Astrocyte of the hippocampus (primary cell): ENCODE measurements at regions not wholly inside any gene's neighbourhood (a gene's known extent, or its start where the extent isn't known, plus 50 kb on each side); places are given as distances from the start of the nearest gene placed in this dataset.
"Not testable (repeated sequence)": the region's sequence is repeated elsewhere in the genome, so short reads cannot be mapped to it uniquely, and the experiment has no call there.

Source experiments
- DNase-seq: peaks from one replicate; pipeline ENCODE4 v3.0.0; 2011; ENCODE audit warnings: low read depth, low spot score

- peak; percentile 41 for DNase-seq
Measured at GRCh38 chr19:27733551-27734266, 1479.2 kb downstream of the UQCRFS1 start.

GRCh38 chr19:27729332-27729731 is 1483.6 kb downstream of the UQCRFS1 start:
- no peak for DNase-seq

GRCh38 chr19:27722625-27723024 is 1490.3 kb downstream of the UQCRFS1 start:
- DNase-seq: no peak

GRCh38 chr19:27720155-27720554 is 1492.8 kb downstream of the UQCRFS1 start:
- DNase-seq: no peak

- no peak for DNase-seq
Measured at GRCh38 chr19:27719034-27719433, 1493.9 kb downstream of the UQCRFS1 start.

GRCh38 chr19:27718234-27718633 is 1494.7 kb downstream of the UQCRFS1 start:
- no peak for DNase-seq

- no peak for DNase-seq
Measured at GRCh38 chr19:27717825-27718224, 1495.1 kb downstream of the UQCRFS1 start.

- no peak for DNase-seq
Measured at GRCh38 chr19:27716922-27717321, 1496.0 kb downstream of the UQCRFS1 start.

- DNase-seq: no peak
Measured at GRCh38 chr19:27714857-27715256, 1498.1 kb downstream of the UQCRFS1 start.

GRCh38 chr19:27709496-27709895 is 1503.5 kb downstream of the UQCRFS1 start:
- DNase-seq: no peak

GRCh38 chr19:27708986-27709385 is 1504.0 kb downstream of the UQCRFS1 start:
- DNase-seq: not testable (repeated sequence)

- DNase-seq: not testable (repeated sequence)
Measured at GRCh38 chr19:27707026-27707425, 1505.9 kb downstream of the UQCRFS1 start.

GRCh38 chr19:27705896-27706295 is 1507.1 kb downstream of the UQCRFS1 start:
- DNase-seq: no peak

- no peak for DNase-seq
Measured at GRCh38 chr19:27694361-27695055, 1518.4 kb downstream of the UQCRFS1 start.

GRCh38 chr19:27691991-27692390 is 1521.0 kb downstream of the UQCRFS1 start:
- DNase-seq: peak; percentile 27

- no peak for DNase-seq
Measured at GRCh38 chr19:27689734-27690241, 1523.2 kb downstream of the UQCRFS1 start.

GRCh38 chr19:27684293-27684692 is 1528.7 kb downstream of the UQCRFS1 start:
- no peak for DNase-seq

- no peak for DNase-seq
Measured at GRCh38 chr19:27681972-27682371, 1531.0 kb downstream of the UQCRFS1 start.

GRCh38 chr19:27679905-27680304 is 1533.0 kb downstream of the UQCRFS1 start:
- DNase-seq: no peak

GRCh38 chr19:27679399-27679798 is 1533.6 kb downstream of the UQCRFS1 start:
- no peak for DNase-seq

- DNase-seq: no peak
Measured at GRCh38 chr19:27676877-27677276, 1536.1 kb downstream of the UQCRFS1 start.

- DNase-seq: no peak
Measured at GRCh38 chr19:27676334-27676733, 1536.6 kb downstream of the UQCRFS1 start.

GRCh38 chr19:27675771-27676170 is 1537.2 kb downstream of the UQCRFS1 start:
- DNase-seq: no peak
